Body of pancreas (tissue), 4 donors: ENCODE measurements at regions not wholly inside any gene's neighbourhood (a gene's known extent, or its start where the extent isn't known, plus 50 kb on each side); places are given as distances from the start of the nearest gene placed in this dataset.

Experiments
- POLR2A ChIP-seq, 3 donors: fragments of 450-650 bp; IDR thresholded peaks; one replicate each; pipeline ENCODE4 v1.6.1; 2016; ENCODE audit warnings: antibody characterized with exemption in 3 of 3, mild to moderate bottlenecking in 2 of 3
- TF ChIP-seq, protein P1 (sequence below), 7 experiments: fragments of 450-650 bp in 4 of 7; fragments of 200-600 bp in 3 of 7; sonication (generic) in 3 of 7; IDR thresholded peaks; one replicate each; pipeline ENCODE4 v1.5.1; 2016 to 2019; ENCODE audit warnings: antibody characterized with exemption in 7 of 7

DNA sequence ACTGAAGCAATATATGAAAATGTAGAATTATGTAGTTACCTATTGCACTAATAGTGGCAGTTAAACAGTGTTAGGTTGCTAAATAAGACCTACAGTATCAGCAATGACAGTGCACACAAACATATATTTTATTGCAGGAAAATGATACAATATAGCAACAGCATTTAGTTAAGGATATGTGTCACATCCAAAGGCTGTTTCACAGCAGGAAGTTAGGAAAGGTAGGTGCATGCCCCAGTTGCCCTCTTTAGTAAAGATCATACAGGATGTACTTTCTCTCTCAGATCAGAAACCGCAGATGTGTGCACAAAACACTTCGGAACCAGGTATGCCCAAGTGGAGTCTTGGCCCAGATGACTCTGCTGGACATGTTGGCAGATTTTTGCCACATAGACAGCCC, 444.1 kb downstream of the XIRP2 start:
- no peak for TF ChIP-seq POLR2A (IDR thresholded peaks at IDR 0.05)
- TF ChIP-seq, protein P1, sequence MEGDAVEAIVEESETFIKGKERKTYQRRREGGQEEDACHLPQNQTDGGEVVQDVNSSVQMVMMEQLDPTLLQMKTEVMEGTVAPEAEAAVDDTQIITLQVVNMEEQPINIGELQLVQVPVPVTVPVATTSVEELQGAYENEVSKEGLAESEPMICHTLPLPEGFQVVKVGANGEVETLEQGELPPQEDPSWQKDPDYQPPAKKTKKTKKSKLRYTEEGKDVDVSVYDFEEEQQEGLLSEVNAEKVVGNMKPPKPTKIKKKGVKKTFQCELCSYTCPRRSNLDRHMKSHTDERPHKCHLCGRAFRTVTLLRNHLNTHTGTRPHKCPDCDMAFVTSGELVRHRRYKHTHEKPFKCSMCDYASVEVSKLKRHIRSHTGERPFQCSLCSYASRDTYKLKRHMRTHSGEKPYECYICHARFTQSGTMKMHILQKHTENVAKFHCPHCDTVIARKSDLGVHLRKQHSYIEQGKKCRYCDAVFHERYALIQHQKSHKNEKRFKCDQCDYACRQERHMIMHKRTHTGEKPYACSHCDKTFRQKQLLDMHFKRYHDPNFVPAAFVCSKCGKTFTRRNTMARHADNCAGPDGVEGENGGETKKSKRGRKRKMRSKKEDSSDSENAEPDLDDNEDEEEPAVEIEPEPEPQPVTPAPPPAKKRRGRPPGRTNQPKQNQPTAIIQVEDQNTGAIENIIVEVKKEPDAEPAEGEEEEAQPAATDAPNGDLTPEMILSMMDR (IDR thresholded peaks at IDR 0.05) = no peak
